Right ventricle myocardium inferior (tissue), 1 donor: ENCODE measurements at regions not wholly inside any gene's neighbourhood (a gene's known extent, or its start where the extent isn't known, plus 50 kb on each side); places are given as distances from the start of the nearest gene placed in this dataset.

Source experiments
- ATAC-seq: fragments of 200-7000 bp; cut with Tn5 transposase; one replicate; pipeline ENCODE4 v1.9.1; 2020; ENCODE audit warnings: mild to moderate bottlenecking, moderate library complexity
- DNase-seq: peaks from one replicate; pipeline ENCODE4 v3.0.0; 2021; ENCODE audit errors: missing footprints
- intact Hi-C: fragments of 100-400 bp; cut with DNase I; formaldehyde crosslinking; loops from one replicate; pipeline ENCODE4 v1.11.0; 2022
- donor health status: DM: no; HTN: yes; CAD: no; lungs with severe emphysema.

DNA sequence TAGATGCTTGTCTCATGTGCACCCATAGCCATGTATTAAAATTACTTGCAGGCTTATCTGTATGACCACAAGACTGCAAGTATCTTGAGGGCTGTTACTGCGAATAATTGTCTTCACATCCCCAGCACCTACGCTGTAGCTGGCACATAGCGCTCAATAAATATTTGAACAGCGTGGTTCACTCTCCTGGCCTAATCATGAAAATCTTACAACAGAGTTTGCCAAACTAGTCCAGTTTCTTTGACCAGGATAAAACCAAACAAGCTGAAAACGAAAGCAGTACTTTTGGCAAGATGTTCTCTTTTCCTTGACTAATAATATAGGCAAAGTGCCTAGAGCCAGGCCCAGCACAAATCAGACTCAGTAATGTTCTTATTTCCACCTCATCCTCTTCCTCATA, 106.7 kb downstream of the RPS29 start:
- no peak for ATAC-seq
- intact Hi-C loops = no loop called here
- no peak for DNase-seq

DNA sequence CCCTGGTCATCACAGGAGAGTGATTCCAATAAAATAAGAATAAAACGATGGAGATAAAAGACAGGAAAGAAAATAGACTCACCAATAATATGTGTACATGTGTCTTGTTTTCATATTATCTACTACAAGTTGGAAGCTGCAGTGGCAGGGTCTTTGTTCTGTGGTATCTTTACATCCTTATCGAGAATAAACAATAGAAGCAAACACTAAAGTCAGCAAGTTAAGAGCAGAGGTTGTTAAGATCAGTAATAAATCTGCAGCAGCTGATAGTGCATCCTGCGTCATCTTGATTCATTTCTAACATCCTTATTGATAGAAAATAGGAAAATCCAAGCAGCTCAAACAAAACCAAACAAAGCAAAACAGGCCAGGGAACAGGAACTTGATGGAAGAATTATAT, 107.4 kb downstream of the RPS29 start:
- intact Hi-C loops = no loop called here
- DNase-seq (no peak), ATAC-seq (no peak)

DNA sequence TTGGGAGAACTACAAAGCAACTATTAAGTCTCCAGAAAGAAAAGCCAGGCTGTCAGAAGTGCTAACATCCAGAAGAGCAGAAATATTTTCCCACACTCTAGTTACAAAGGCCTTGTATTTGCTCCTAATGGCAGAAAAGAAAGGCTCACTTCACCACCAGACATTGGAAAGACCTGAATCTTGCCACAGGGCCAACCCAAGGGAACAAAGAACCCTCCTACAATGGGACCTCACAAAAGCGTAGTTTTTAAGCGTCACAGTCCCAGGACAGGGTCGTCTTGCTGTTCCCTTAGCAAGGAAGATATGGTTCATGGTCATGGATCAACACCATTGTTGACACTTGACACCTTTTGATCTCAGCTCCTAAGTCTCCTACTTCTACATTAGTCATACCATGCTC, 119.1 kb downstream of the RPS29 start:
- ATAC-seq = no peak
- intact Hi-C loops = no loop called here
- no peak for DNase-seq

DNA sequence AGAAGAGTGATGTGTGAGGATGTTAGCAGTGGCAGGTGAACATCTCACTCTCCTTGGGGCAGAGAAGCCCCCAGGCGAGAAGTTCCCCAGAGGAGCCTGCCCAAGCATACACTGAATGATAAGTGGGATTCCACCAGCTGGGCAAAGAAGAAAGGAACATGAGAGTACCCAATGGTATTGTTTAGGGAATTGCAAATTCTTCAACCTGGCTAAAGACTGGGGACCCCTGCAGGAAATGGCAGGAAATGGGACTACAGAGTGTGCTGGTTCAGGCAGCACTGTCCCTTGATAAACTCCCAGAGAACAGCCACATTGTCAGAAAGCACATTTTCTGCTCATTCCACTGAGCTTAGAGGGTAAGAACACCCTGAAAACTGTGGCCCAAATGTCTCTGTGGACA, 121.3 kb downstream of the RPS29 start:
- ATAC-seq = no peak
- intact Hi-C loops = no loop called here
- DNase-seq = no peak

DNA sequence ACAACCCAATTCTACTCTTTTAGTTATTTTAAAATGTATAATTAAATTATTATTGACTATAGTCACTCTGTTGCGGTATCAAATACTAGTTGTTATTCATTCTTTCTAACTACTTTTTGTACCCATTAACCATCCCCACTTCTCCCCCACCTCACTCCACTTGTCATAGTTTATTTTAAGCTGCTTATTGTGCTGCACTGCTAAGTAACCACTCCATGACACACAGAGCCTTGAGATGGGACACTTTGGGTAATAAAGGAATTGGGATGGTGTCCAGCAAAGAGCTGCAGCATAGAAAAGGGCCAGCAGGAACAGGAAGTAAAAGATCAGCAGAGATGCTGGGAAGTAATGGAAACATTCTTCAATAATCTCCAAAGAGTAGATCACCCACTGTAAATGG, 123.0 kb downstream of the RPS29 start:
- intact Hi-C loops = no loop called here
- DNase-seq (no peak), ATAC-seq (no peak)

DNA sequence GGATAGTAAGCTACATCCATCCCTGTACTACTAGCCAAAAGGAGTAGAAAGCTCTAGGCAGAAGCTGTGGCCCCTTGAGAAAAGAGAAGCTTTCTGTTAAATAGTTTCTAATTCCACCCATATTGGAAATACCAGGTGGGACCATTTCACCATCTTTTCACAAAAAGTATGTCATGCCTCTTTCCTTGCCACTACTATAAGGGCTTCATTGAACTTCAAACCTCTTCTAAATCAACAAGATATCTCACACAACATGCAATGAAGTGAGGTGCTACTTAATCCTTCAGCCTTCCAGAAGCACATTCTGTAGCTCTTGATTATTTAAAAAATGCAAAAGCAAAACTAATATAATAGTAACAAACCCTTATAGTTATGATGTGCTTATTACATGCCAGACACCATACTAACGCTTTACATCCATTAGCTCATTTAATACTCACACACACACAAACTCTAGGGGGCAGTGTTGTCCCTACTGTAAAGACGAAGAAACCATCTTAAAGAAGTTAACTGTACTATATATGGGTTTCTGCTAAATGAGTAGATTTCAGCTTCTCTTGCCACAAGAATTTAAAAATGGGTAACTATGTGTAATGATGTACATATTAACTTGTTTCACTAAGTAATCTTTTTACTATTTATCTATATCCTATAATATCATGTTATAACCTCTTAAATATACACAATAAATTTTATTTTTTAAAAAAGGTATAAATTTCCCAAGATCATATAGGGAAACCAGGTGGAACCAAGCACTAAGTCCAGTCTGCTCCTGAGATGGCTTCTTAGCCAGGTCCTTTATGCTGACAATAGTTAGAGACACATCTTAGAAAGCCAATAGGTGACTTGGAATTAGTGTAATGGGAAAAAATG, 124.4 kb downstream of the RPS29 start:
- DNase-seq (no peak), ATAC-seq (no peak)
- intact Hi-C loops = no loop called here

DNA sequence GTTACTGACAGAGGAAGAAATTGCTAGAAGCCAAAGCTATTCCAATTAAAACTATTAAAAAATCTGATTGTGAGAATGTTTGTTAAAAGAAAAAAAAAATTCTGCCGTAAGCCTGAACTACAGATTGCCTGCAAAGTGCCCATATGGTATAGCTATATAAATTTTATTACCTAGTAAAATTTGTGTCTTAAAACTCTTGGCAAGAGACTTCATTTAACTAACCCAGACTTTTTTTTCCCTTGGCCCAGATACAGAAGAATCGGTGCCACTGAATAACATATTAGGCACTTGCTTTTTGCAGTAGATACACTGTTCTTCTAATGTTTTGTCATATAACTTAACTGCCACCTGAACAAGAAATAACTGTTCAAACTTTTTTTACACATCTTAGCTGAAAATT, 125.5 kb downstream of the RPS29 start:
- DNase-seq = no peak
- ATAC-seq = no peak
- intact Hi-C loops = no loop called here

DNA sequence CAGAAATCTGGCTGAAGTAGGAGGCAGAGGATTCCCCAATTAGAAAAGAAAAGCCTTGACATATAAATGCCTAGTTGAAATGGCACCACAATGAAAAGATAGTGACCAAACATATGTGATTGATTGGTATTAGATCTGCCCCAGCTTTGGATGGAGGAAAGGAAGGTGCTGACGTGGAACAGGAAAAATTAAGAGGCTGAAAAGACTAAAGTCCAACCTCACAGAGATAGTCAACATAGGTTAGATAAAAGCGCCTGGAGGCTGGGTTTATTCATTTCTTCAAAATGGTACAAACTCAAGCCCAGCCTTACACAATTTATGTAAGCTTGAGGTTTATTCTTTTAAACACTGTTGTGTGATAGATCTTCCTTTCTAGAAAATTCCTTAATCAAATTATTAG, 129.6 kb downstream of the RPS29 start:
- intact Hi-C loops = no loop called here
- ATAC-seq (no peak), DNase-seq (no peak)

DNA sequence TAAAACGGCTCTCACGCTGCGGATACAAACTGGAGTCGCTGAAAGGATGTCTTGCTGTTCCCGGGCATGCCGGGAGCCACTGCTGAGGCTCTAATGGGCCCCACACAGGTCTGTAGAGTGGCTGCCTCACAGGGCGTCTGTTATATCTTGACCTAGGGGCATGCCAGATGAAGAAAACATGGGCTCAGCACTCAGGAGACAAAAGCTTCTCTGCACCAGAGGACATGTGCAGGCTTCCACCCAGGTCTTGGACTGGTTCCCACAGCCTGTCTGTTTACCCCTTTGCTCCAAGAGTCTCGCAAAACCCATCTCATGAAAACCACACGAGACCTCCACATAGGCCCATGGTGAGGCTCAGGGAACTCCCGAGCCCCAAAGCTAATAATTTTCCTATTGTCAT, 134.2 kb downstream of the RPS29 start:
- no peak for ATAC-seq
- intact Hi-C loops = no loop called here
- DNase-seq = no peak

DNA sequence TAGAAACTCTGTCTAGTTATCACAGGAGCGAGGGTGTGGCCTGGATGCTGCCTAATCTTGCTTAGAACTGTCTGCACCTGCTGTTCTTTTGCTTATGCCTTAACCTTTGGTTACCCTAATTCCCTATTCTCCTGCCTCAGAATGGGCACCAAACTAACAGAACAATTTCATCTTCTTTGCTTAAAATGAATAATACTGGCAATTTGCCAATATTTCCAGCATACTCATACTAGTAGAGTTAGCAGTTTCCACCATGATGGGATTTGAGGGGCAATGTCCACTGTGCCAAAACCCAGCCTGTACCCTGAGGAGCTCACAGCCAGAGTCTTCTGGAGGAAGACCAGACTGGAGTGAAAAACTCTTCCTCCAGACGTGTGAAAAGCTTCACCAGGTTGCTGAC, 136.4 kb downstream of the RPS29 start:
- no peak for DNase-seq
- intact Hi-C loops = no loop called here
- no peak for ATAC-seq

DNA sequence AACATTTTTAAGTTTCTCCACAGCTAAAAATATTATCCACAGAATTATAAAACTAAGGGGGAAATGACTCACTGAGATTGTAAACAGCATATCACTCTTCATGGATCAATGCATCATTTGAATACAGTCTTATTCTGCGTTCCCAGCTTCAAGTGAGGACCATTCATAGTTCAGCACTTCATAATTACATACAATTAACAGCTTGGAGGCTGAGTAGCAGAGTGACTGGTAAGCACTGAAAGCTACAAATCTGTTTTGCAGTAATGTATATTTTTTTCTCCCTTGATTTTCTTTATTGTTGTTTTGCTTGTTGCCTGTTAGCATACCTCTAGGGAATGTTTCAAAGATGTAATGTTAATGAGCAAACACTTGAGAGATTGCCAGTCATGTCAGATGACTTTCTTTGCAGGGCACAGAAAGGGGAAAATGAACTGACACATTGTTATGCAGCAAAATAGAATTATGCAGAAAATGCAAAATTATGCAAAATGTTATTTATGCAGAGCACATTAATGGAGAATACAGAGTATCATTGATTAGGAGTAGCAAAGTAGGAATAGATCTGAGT, 138.6 kb downstream of the RPS29 start:
- ATAC-seq = no peak
- DNase-seq = no peak
- intact Hi-C loops = no loop called here

DNA sequence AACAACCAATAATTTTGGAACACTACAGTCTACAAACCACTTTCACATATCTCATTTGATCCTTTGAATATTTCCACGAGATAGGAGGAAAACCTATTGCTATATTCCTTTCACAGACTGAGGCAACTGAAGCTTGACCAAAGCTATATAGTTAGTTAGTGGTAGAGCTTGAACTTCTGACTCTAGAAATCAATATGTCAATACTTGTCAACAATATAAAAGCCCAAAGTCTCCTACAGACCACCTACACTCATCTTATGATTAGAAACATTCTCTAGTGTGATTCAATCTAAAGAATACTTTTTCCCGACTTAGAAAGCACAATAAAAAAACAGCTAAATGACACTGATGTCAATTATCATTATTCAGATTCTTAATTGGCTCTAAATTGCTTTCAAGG, 139.4 kb downstream of the RPS29 start:
- intact Hi-C loops = no loop called here
- DNase-seq (no peak), ATAC-seq (no peak)

DNA sequence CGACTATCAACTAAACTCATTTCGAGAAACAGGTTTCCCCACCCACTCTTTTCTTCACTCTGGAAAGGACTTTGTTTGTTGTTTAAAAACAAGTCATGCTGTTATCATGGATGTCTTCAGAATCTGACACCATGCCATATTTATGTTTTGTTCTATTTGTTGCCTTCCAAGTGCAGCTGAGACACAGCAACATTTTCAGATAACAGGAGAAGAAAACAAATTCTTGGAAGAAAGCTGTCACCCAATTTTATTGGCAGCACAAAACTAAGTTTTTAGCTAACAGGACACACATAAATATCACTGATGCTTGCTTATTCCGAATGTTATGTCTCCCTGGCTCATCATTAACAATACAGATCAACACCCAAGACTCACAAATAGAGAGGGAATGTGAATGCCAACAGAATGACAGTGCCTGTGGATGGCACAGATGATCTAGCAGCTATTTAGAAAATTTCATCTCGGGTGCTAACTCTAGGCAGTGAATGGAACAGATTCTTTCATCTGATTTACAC, 147.9 kb downstream of the RPS29 start:
- ATAC-seq (no peak), DNase-seq (no peak)
- intact Hi-C loops = no loop called here

DNA sequence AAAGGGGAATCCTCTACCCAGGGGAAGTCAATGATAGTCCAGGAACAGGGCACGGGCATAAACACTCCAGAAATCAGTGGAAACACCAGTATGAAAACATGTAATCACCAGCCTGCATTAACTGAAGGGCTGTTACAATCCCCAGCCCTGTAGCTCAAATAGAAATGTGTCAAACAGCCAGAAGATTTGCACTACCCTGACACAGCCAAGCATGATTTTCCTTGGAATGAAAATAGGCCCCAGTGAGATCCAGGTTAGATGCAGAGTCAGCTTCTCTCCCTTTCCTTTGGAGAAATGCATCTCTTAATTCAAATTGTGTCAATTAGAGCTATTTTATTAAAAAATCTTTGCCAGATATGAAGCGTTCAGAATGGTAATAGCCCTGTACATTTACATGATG, 158.1 kb downstream of the RPS29 start:
- ATAC-seq (no peak), DNase-seq (no peak)
- intact Hi-C loops = no loop called here

DNA sequence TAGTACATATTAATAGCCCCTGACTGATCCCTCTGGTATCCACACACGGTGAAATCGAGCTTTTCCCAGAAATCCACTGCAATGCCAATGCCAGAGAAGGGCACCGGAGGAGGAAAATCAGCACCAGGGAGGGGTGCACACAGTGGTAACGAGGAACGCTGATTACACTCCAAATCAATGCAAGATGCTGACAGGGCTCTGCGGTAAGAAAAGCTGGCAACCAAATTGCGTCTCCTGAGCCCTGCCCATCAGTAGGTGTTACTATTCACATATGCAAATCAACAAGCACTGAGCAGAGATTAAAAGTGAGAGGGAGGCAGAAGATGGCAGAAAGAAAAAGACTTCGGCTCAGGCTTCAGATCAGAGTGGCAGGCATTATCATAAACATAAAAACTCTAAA, 159.1 kb downstream of the RPS29 start:
- no peak for DNase-seq
- no peak for ATAC-seq
- intact Hi-C loops = no loop called here

DNA sequence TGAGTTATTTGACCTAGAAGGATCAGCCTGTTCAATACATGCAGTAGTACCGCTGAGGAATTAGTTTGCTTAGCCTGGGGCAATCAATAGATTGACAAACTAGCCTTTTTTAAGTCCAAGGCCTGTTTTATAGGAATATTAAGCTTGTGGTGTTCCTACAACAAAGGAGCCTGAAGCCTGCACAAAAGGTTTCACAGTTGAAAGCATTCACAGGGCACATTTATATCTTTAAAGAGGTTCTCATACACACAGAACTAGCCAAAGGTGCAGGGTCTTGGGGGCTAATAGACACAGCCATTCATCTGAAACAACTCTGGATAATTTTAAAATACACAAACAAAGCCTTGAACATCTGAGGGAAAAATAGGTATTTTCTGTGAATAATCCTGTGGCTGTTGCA, 160.3 kb downstream of the RPS29 start:
- no peak for ATAC-seq
- intact Hi-C loops = no loop called here
- no peak for DNase-seq

DNA sequence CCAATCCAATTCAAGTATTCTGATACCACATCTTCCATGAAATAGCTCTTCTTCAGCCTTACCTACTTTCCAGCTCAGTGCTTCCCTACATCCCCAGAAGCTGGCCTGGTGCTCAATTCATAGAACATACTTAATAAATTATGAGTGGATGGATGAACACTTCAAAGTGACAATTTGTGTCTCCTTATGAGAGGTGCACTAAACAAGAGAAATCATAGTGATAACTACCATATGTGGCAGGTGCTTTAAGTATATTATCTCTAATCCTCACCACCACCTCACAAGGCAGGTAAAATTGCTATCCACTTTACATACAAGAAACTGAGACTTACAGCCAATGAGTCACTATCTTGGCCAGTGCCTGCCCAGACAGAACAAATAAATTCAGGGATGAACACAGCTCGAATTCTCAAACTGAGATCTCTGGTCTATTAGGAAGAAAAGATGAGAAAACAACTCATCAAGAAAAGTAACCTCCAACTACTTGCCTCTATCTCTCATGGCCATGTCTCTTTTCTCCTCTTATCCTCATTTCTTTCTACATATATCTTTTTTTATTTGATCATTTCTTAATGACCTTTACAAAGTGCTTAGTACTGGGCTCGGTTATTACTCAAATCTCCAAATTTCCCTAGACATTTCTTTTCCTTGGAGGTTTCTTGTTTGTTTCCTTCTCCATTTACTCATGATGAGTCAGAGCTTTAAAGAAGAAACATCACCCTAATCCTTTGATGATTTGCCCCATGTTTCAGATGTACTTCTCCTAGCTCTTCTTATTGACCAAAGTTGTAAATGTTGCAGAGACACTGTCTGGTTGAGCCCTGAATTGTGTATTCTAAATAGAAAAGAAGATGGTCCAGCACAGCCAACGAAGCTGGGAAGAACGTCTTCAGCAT, 161.5 kb downstream of the RPS29 start:
- DNase-seq (no peak), ATAC-seq (no peak)
- intact Hi-C loops = no loop called here

DNA sequence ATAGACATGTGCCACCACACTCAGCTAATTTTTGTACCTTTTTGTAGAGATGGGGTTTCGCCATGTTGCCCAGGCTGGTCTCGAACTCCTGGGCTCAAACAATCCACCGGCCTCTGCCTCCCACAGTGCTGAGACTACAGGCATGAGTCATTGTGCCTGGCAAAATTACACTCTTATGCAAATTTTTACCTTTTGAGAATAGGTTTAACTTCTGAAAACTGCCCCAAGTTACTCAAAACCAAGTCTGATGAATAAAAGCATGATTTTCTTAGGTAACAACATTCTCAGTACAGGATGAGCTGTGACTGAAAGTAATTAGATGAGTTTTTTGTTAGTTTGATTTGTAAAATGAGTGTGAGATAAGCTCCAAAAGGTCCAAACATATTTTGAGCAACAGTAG, 166.0 kb downstream of the RPS29 start:
- DNase-seq (no peak), ATAC-seq (no peak)
- intact Hi-C loops = no loop called here

DNA sequence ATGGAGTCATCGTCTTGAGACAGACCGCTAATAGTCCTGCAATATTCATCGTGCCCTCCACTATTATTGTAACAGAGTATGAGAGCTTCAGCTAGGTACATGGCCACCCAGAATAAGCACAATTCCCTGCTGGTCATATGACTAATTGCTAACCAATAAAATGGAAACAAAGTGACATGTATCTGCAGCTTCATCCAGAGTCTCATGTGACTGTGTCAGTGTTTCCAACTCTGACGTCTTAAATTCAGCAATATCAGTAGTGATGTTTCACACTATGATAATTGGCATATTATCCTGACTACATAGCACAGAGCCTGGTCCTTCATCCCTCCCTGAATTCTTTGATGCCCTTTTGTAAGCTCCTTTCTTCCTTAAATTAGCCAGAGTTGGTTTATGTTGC, 167.4 kb downstream of the RPS29 start:
- intact Hi-C loops = no loop called here
- DNase-seq (no peak), ATAC-seq (no peak)

DNA sequence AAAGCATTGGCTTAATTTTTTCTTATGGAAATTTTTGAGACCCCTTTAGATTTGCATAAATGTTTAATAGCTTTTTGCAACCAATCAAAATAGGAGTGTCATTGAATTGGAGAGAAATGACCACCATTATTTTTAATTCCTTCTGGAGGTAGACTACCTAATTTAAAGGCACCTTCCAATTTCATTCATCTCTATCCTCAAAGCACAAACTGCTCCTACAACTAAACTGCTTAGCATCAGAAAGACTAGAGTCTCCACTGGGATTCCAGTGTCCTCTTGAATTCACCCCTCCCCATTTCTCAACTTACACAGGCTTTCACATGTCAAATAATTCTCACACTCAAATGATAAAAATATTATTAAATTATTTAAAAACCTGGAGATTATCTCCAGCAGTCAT, 168.4 kb downstream of the RPS29 start:
- ATAC-seq = no peak

More for the DNA sequence above, 168.4 kb downstream of the RPS29 start:
- intact Hi-C loops = no loop called here
- no peak for DNase-seq
